ENCODE measurements at regions not wholly inside any gene's neighbourhood (a gene's known extent, or its start where the extent isn't known, plus 50 kb on each side); places are given as distances from the start of the nearest gene placed in this dataset.

- TF ChIP-seq POLR2A (IDR thresholded peaks at IDR 0.05): no peak
- no peak for TF ChIP-seq CTCF (IDR thresholded peaks at IDR 0.05)
Observed at GRCh38 chr2:39546409-39546808, 109.3 kb upstream of the MAP4K3 start.
